OCI-LY1 (cell line): ENCODE measurements at regions not wholly inside any gene's neighbourhood (a gene's known extent, or its start where the extent isn't known, plus 50 kb on each side); places are given as distances from the start of the nearest gene placed in this dataset.

Source experiments
- H2AFZ ChIP-seq: fragments of 200-600 bp; sonication (generic), shearing (Covaris generic); 2 replicates; pipeline ENCODE4 v1.6.0; 2014; ENCODE audit warnings: antibody characterized with exemption, mild to moderate bottlenecking, low read length
- H3F3A ChIP-seq: fragments of 200-600 bp; sonication (generic), shearing (Covaris generic); 2 replicates; pipeline ENCODE4 v1.6.0; 2014; ENCODE audit warnings: mild to moderate bottlenecking, antibody characterized with exemption, low read length, moderate library complexity; ENCODE audit not compliant: insufficient read depth
- H3K27ac ChIP-seq: fragments of 200-600 bp; sonication (generic); 2 replicates; pipeline ENCODE4 v1.5.1; 2014; ENCODE audit warnings: low read length, mixed run types, mild to moderate bottlenecking, low read depth; ENCODE audit not compliant: poor library complexity, severe bottlenecking
- H3K27me3 ChIP-seq: fragments of 200-600 bp; sonication (generic); 2 replicates; pipeline ENCODE4 v1.6.0; 2014; ENCODE audit warnings: antibody characterized with exemption, mild to moderate bottlenecking, low read length, moderate library complexity; ENCODE audit not compliant: insufficient read depth
- H3K36me3 ChIP-seq: fragments of 200-600 bp; sonication (generic); 2 replicates; pipeline ENCODE4 v1.6.1; 2014; ENCODE audit warnings: mild to moderate bottlenecking, antibody characterized with exemption, low read length, moderate library complexity, mixed read lengths; ENCODE audit not compliant: insufficient read depth
- H3K4me1 ChIP-seq: fragments of 200-600 bp; sonication (generic); 2 replicates; pipeline ENCODE4 v1.5.1; 2014; ENCODE audit warnings: mild to moderate bottlenecking, low read length, moderate library complexity; ENCODE audit not compliant: insufficient read depth, severe bottlenecking
- H3K4me2 ChIP-seq: fragments of 200-600 bp; sonication (generic), shearing (Covaris generic); 2 replicates; pipeline ENCODE4 v1.6.1; 2014; ENCODE audit warnings: low read length
- H3K4me3 ChIP-seq: fragments of 200-600 bp; sonication (generic); 2 replicates; pipeline ENCODE4 v1.5.1; 2014; ENCODE audit warnings: low read length, low read depth, mild to moderate bottlenecking, mixed read lengths; ENCODE audit not compliant: poor library complexity, severe bottlenecking
- H3K79me2 ChIP-seq: fragments of 200-600 bp; shearing (Covaris generic); 2 replicates; pipeline ENCODE4 v1.6.1; 2016; ENCODE audit warnings: mixed run types, low read length, mixed read lengths; ENCODE audit not compliant: insufficient read depth
- H3K9ac ChIP-seq: fragments of 200-600 bp; sonication (generic), shearing (Covaris generic); 2 replicates; pipeline ENCODE4 v1.6.1; 2014; ENCODE audit warnings: mild to moderate bottlenecking, low read length, mixed read lengths
- H3K9me2 ChIP-seq: fragments of 200-600 bp; sonication (generic), shearing (Covaris generic); 2 replicates; pipeline ENCODE4 v1.6.1; 2014; ENCODE audit warnings: low read depth, mild to moderate bottlenecking, low read length, mixed read lengths
- H3K9me3 ChIP-seq: fragments of 200-600 bp; shearing (Covaris generic); 2 replicates; pipeline ENCODE4 v1.6.1; 2014; ENCODE audit warnings: low read length, mixed read lengths
- H4K20me1 ChIP-seq: fragments of 200-600 bp; sonication (generic), shearing (Covaris generic); 2 replicates; pipeline ENCODE4 v1.6.0; 2016; ENCODE audit warnings: mild to moderate bottlenecking, low read length; ENCODE audit not compliant: insufficient read depth
- CTCF ChIP-seq: fragments of 200-600 bp; sonication (generic), shearing (Covaris generic); IDR thresholded peaks from 2 replicates; pipeline ENCODE4 v1.5.1; 2017; ENCODE audit warnings: mild to moderate bottlenecking, antibody characterized with exemption, low read length, moderate library complexity, mixed read lengths
- EZH2 ChIP-seq: fragments of 200-600 bp; sonication (generic), shearing (Covaris generic); IDR thresholded peaks from 2 replicates; pipeline ENCODE4 v1.8.0; 2017; ENCODE audit warnings: borderline replicate concordance, mixed run types, mild to moderate bottlenecking, antibody characterized with exemption, low read length, moderate library complexity, mixed read lengths

GRCh38 chr5:60399507-60399906, 300.5 kb downstream of the DEPDC1B start:
- TF ChIP-seq EZH2 (no peak), CTCF (no peak)
- Histone ChIP-seq H3K4me3 (no peak overlapping the region), H3K36me3 (no peaks in the 10 kb centered on the region)

GRCh38 chr5:60395712-60396329, 304.1 kb downstream of the DEPDC1B start:
- Histone ChIP-seq H3K9ac (no peak overlapping the region), H3K4me2 (no peak overlapping the region), H4K20me1 (no peaks in the 10 kb centered on the region), H3K9me3 (no peaks in the 10 kb centered on the region), H3K9me2 (no peaks in the 10 kb centered on the region), H3K27ac (no peak overlapping the region), H2AFZ (no peak overlapping the region), H3K36me3 (no peaks in the 10 kb centered on the region), H3K4me1 (no peaks in the 10 kb centered on the region), H3K79me2 (no peaks in the 10 kb centered on the region), H3K4me3 (no peak overlapping the region), H3F3A (no peaks in the 10 kb centered on the region), H3K27me3 (no peaks in the 10 kb centered on the region)
- peak; percentile 29; the same call in 1 of the 2 replicates for TF ChIP-seq CTCF
- TF ChIP-seq EZH2: no peak

More at GRCh38 chr5:60399507-60399906, 300.5 kb downstream of the DEPDC1B start:
- Histone ChIP-seq H3K27me3 (no peaks in the 10 kb centered on the region), H3F3A (no peaks in the 10 kb centered on the region), H3K9me3 (no peaks in the 10 kb centered on the region), H3K27ac (no peak overlapping the region), H3K4me1 (no peaks in the 10 kb centered on the region), H3K9me2 (no peaks in the 10 kb centered on the region), H4K20me1 (no peaks in the 10 kb centered on the region), H3K9ac (no peak overlapping the region), H3K79me2 (no peaks in the 10 kb centered on the region), H3K4me2 (no peak overlapping the region), H2AFZ (no peak overlapping the region)

- no peaks in the 10 kb centered on the region for H3K79me2 ChIP-seq
- H3K27me3 ChIP-seq: no peaks in the 10 kb centered on the region
- TF ChIP-seq EZH2 (no peak), CTCF (no peak)
- H3K9ac ChIP-seq: no peak overlapping the region
- H3K4me1 ChIP-seq: peaks cover 6% of the 10 kb centered on the region
- no peaks in the 10 kb centered on the region for H3K9me3 ChIP-seq
- H3K36me3 ChIP-seq: no peaks in the 10 kb centered on the region
- no peaks in the 10 kb centered on the region for H3K9me2 ChIP-seq
- no peak overlapping the region for H3K4me2 ChIP-seq
- no peaks in the 10 kb centered on the region for H4K20me1 ChIP-seq
- no peak overlapping the region for H2AFZ ChIP-seq
- H3K27ac ChIP-seq: no peak overlapping the region
- no peak overlapping the region for H3K4me3 ChIP-seq
- no peaks in the 10 kb centered on the region for H3F3A ChIP-seq
Observed at GRCh38 chr5:60387051-60387440, 312.9 kb downstream of the DEPDC1B start.
